ENCODE measurements at regions not wholly inside any gene's neighbourhood (a gene's known extent, or its start where the extent isn't known, plus 50 kb on each side); places are given as distances from the start of the nearest gene placed in this dataset.

DNA sequence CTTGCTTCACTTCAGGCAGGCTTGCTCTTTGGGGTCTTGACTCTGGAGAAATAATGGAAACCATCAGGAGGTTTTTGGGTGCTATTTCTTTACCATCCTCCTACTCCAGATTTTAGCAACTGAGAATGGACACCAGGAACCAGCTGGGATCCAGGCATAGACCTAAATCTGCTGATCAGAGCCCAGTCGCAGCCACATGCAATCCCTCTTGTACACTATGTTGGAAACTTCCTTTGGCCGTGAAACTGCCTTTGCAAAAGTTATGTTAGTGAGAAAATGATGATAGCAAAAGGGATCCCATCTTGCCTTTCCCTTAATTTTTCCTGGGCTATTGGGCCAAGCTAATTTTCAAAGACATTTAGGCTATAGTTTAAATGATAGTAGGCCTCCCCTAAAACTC is 158.8 kb upstream of the ARL4C start:
- POLR2A ChIA-PET (ENCODE audit: partially characterized antibody), result no interaction called here
- Histone ChIP-seq H3K23ac (ENCODE audit: insufficient read length) (no peak overlapping the region), H3K27me3 (replicated peaks in 1 of 4; ENCODE audit: control insufficient read depth in 3 of 4, extremely low read depth in 1 of 4, insufficient read depth in 3 of 4, low read length in 3 of 4) (no peaks in the 10 kb centered on the region), H3K23me2 (ENCODE audit: low read depth, low read length) (no peaks in the 10 kb centered on the region), H2BK20ac (ENCODE audit: low read length) (no peak overlapping the region), H4K5ac (ENCODE audit: insufficient read length, low read depth, low read length) (no peak overlapping the region), H2BK5ac (ENCODE audit: low read depth, low read length) (no peak overlapping the region), H3K56ac (replicated peaks; ENCODE audit: insufficient read length, low read depth, low read length) (no peak overlapping the region), H2AK5ac (ENCODE audit: low read depth, low read length) (no peak overlapping the region), H3K14ac (ENCODE audit: insufficient read length) (no peak overlapping the region), H2BK12ac (ENCODE audit: low read depth, low read length) (no peak overlapping the region), H3K4me1 (replicated peaks in 1 of 4; ENCODE audit: control insufficient read depth in 3 of 4, insufficient read depth in 4 of 4, low read length in 3 of 4) (no peaks in the 10 kb centered on the region), H3K4me2 (ENCODE audit: insufficient read depth in 1 of 2, low read depth in 2 of 2, low read length in 2 of 2) (no peak overlapping the region), H4K8ac (ENCODE audit: extremely low read depth, insufficient read depth, low read length) (no peak overlapping the region), H2AFZ (ENCODE audit: low read length) (no peak overlapping the region), H3K9ac (replicated peaks in 1 of 4; ENCODE audit: extremely low read depth in 1 of 4, low read depth in 3 of 4, low read length in 3 of 4) (no peak overlapping the region), H3K4ac (replicated peaks; ENCODE audit: insufficient read length, low read depth, low read length) (no peak overlapping the region), H3K79me2 (ENCODE audit: control insufficient read depth in 1 of 2, insufficient read depth in 2 of 2, low read length in 2 of 2) (no peaks in the 10 kb centered on the region), H4K20me1 (replicated peaks in 1 of 2; ENCODE audit: control insufficient read depth in 1 of 2, insufficient read depth in 2 of 2, low read length in 2 of 2) (no peaks in the 10 kb centered on the region), H3K27ac (ENCODE audit: low read depth, low read length) (no peak overlapping the region), H3K36me3 (ENCODE audit: control insufficient read depth in 2 of 4, insufficient read depth in 4 of 4, low read length in 3 of 4) (no peaks in the 10 kb centered on the region), H2BK15ac (ENCODE audit: low read length) (no peak overlapping the region), H2BK120ac (replicated peaks; ENCODE audit: low read depth, low read length) (no peak overlapping the region), H3K9me3 (ENCODE audit: insufficient read depth in 2 of 2, low read depth in 1 of 2, low read length in 1 of 2) (no peaks in the 10 kb centered on the region), H3K4me3 (ENCODE audit: extremely low read depth in 1 of 4, insufficient read depth in 2 of 4, low read depth in 3 of 4, low read length in 4 of 4) (no peak overlapping the region), H3K79me1 (ENCODE audit: low read depth, low read length) (no peaks in the 10 kb centered on the region), H3K18ac (ENCODE audit: extremely low read depth, low read length) (no peak overlapping the region), H4K91ac (replicated peaks; ENCODE audit: insufficient read length, low read length) (no peak overlapping the region)
- TF ChIP-seq POU5F1 (IDR thresholded peaks at IDR 0.05; ENCODE audit: low read depth, low read length) (no peak), EP300 (IDR thresholded peaks at IDR 0.05; ENCODE audit: borderline replicate concordance in 1 of 2, low read depth in 2 of 2, low read length in 2 of 2) (no peak), GTF2F1 (IDR thresholded peaks at IDR 0.05; ENCODE audit: borderline replicate concordance, low read depth, low read length) (no peak), SAP30 (IDR thresholded peaks at IDR 0.05; ENCODE audit: insufficient read depth, insufficient replicate concordance, low read length) (no peak), SUZ12 (IDR thresholded peaks at IDR 0.05; ENCODE audit: low read length) (no peak), BACH1 (IDR thresholded peaks at IDR 0.05; ENCODE audit: low read length) (no peak)
- FAIRE-seq (no peak), DNase-seq (ENCODE audit: low read depth in 1 of 2, low spot score in 2 of 2) (no peak)
- CTCF ChIA-PET (ENCODE audit: partially characterized antibody), result interaction anchor here (0.8 kb wide), 1 partner anchor 14 kb away, joined by 3 read pairs; no protein-coding TSS in a partner anchor
- 90% methylated on average over 2 of the region's 2 CpGs; no CpG with 5 or more reads in 1 of the 2 experiments for WGBS, 2 experiments (ENCODE audit: extremely low coverage in 1 of 2, insufficient coverage in 1 of 2, insufficient read length in 1 of 2, insufficient replicate concordance in 2 of 2, low coverage in 1 of 2, low lambda C conversion rate in 2 of 2, missing lambda C conversion rate in 1 of 2)
